Activated gamma-delta T cell (primary cell): ENCODE measurements at regions not wholly inside any gene's neighbourhood (a gene's known extent, or its start where the extent isn't known, plus 50 kb on each side); places are given as distances from the start of the nearest gene placed in this dataset.

ENCODE experiments used
- DNase-seq: peaks from one replicate; lab custom pipeline; 2025; lab: John Stamatoyannopoulos, UW

- DNase-seq, result no peak
Observed at GRCh38 chr1:29824025-29824424, 587.7 kb downstream of the PTPRU start.

DNA sequence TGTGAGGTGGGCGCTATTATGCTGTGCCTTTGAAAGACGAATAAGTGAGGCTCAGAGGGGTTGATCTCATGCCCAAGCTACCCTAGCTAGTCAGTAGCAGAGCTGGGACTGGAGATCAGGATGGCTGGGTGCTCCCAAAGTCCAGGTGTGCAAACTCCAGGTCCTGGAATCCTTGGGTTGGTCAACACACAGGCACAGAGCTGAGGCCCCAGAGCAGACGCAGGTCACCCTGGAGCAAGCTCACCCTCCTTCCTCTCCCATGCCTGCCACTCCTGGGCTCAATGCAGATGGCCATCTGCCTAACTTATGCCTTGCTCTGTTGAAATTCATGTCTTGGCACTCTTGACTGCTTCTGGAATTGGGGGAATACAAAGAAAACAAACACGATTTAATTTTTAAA, 587.2 kb downstream of the PTPRU start:
- DNase-seq, result no peak

DNA sequence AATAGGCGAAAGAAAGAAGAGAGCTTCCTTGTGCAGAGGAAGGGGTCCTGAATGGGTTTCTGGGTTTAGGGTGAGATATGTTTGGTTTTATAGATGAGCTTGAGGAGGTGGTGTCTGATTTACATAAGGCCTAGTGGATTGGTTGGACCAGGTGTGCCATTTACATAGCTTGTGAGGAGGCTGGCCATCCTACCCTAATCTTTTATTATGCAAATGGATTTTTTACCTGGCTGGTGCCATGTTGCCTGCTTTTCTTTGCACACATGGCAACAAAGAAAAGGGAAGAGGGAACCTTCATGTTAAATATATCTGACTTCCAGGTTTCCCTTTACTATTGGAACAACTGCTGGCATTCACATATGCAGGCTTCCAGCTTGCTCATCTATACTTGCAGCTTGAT, 585.3 kb downstream of the PTPRU start:
- DNase-seq, result no peak

GRCh38 chr1:29820401-29820800, 584.1 kb downstream of the PTPRU start:
- DNase-seq, result no peak

DNA sequence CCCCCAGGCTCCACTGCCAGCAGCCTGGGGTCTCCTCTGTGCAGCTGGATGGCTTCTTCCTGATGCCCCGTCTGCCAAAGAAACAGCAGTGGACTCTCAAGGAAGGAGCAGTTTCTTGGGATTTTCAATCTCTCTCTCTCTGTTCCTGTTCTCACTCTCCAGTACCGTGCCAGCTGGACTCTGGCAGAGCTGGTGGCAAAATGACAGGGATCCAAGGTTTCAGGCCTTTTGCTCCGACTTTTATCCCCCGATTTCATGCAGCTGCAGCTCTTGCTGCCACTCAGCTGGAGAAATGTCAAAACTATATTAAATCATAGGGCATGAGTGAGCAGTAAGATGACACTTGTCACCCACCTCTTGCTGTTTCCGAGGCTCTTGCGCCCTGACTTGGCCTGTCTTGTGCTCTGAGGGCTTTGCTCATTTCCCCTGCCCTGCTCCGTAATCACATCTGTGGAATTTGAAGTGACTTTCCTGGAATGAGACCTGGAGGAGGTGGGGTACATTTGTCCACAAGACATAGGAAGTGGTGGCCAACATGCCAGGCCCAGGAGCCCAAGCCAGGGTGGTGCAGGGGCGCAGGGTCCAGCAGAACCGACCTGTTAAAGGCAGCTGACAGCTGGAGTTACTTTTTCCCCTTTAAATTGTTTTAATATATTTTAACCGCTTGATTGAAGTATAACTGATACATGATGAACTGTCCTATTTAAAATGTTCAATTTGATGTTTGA, 576.2 kb downstream of the PTPRU start:
- DNase-seq, result no peak

DNA sequence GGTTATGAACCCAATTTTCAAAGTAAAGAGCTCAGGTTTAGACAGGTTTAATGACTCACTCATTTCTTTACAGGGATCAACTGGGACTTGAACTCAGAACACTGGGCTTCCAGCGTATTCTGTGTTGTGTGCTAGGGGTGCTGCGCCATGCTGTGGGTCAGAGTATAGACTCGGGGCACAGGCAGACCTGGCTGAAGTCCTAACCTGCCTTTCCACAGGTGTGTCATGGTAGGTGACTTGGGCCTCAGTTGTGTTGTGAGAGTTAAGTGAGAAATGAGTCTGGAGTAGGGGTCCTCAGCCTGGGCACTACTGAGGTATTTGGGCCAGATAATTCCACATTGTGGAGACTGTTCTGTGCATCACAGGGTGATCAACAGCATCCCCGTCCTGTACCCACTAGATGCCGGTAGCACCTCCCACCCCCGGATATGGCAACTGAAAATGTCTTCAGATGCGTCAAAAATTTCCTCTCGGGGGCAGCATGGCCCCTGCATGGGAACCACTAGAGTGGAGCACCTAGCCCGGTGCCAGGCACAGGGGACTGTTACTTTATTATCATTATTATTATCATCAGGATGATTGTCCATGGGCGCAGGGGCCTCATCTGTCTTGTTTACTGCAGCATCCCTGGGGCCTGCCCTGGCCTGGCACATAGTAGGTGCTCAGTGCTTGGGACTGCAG, 575.5 kb downstream of the PTPRU start:
- no peak for DNase-seq

GRCh38 chr1:29811247-29811646, 574.9 kb downstream of the PTPRU start:
- DNase-seq, result no peak

DNA sequence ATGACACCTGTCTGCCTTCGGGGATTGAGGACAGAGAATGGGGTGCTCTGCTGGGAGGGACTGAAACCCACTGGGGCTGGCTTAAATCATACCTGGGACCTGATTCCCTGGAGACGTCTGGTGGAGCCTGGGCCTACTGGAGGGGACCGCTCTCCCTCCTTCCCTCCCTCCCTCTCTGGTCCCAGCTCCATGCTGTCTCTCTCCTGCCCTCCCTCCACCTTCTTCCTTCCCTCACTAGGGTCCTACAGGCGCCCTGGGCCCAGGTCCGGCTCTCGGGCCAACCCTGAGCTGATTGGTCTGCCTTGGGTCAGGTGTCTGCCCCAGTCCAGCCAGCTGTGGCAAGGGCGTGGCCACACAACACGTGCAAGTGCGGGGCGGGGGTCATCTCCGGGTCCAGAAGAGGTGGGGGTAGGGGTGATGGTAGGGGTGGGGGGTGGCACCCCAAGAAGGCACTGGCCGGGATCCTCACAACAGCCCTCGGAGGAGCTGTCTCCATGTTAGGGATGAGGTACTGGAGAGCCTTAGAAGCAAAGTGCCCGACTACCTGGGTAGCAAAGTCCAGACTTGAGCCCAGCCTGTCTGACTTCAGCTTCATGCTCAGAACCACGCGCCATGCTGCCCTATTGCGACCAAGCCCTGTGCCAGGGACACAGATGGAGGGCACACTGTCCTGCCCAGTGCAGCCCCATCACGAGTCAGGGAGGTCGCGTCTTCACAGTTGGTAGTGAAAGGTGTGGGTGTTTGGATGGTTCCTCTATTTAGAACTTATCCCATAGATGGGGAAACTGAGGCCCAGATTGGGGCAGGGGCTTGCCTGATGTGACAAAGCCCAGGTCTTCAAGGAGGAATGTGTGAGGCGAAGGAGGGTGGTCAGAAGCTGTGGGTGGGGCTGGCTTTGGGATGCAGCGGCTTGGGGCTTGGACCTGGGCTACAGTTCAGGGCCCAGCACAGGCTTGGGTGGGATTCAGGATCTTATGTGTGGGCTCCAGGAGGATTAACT, 574.1 kb downstream of the PTPRU start:
- DNase-seq, result no peak

DNA sequence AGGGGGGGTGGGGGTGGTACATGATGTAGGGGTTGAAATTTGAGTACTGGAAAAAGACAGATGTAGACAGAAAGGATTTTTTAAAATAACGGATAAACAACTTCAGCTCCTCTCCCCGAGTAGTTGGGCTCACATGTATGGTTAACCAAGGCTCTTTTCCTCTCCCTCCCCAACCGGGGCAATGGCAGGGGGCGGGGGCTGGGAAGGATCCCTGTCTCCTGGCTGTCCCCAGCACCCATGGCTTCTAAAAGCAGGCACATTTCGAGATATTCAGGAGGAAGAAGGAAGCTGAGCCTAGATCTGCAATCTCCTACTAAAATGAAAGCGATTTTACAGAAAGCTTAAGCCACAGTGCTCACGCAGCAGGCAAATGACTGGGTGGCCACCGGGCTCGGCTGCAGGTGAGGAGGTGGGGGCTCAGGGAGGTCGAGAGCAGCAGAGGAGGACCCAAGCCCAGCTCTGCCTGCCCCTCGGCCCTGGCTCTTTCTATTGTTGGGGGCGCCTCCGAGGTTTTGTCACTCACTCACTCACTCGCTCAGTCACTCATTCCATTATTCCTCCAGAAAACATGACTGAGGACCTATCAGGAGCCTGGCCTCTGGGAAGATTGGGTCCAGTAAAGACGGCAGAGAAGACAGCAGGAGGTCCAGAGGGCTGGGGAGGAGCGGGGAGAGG, 573.3 kb downstream of the PTPRU start:
- DNase-seq, result no peak

GRCh38 chr1:29808141-29808995, 572.0 kb downstream of the PTPRU start:
- DNase-seq, result no peak

GRCh38 chr1:29807689-29808088, 571.4 kb downstream of the PTPRU start:
- DNase-seq, result no peak

GRCh38 chr1:29806646-29807319, 570.5 kb downstream of the PTPRU start:
- DNase-seq, result no peak

DNA sequence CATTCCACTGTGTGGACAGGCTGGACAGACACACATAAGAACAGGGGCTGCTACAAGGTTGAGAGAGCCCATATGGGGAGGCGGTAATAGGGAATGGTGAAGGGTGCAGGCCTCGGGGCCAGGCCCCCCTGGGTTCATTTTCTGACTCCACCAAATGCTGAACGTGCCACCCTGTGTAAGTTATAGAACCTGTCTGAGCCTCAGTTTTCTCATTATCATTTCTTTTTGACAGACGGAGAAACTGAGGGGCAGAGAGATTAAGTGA, 569.5 kb downstream of the PTPRU start:
- DNase-seq, result no peak

DNA sequence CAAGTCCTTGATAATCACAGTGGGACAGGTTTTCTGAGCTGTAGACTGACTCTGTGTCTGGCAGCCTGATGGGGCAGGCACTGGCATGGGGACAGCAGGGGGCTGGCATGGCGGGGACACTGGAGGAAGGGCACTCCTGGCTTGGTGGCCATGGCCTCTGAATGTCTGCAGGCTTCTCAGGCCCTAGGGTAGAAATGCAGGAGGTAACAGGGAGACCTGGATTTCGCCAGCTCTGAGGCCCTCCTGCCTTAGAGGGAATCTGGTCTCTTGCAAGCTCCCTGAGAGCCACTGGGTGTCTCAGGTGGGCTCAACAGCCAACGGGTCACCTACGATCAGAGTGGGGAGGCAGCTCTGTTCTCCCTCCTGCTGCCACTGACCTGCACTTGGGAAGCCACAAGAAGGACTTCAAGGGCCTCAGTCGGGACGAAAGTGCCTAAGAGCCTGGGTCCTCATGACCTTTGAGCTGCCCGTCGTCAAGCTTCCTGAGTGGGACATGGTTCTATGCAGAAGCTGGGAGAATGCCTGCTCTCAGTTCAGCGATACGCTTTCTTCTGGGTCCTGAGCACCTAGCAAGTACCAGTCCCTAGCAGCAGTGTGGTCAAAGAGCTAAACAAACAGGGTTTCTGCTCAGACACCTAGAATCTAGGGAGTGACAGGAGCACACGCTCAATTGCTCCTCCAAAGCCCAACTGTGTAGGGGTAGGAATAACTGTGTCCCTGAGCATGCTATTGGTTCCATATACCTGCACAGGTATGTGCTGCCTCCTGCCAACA, 569.0 kb downstream of the PTPRU start:
- DNase-seq, result no peak

- DNase-seq, result no peak
Observed at GRCh38 chr1:29804181-29804899, 568.0 kb downstream of the PTPRU start.

DNA sequence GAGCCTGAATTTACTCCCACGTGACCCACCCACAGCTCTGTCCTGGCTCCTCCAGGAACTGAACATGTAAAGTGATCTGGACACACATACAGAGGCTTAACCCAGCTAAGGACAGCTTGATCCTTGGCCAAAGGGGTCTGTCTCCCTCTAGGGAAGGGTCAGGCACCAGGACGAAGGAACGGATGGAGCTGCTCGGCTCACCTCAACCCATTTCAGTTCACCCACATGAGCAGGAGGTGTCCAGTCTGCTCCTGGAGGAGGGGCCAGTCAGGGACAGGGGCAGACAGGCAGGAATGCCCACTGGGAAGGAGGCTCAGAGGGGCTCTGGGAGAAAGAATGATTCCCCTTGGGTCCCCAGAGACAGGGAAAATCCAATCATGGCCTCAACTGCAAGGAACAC, 567.2 kb downstream of the PTPRU start:
- no peak for DNase-seq

GRCh38 chr1:29802181-29803068, 566.1 kb downstream of the PTPRU start:
- DNase-seq, result no peak

DNA sequence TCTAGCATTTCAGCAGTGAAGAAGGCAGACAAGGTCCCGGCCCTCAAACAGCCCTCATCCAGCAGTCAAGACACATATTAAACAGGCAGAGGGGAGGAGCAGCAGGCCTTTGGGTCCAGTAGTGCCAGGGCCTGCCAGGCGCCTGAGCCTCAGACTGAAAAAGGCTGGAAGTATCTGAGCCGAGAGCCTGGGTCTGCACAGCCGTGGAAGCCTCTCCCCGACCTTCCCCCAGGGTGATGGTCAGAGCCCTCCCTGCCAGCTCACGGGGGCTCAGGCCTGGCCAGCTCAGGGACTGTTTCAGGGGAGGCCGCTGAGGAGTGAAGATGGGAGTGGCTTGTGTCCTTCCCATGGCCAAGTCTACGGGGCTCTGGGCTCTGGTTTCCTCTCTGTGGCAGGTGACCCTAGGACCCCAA, 565.2 kb downstream of the PTPRU start:
- DNase-seq, result no peak
